ENCODE measurements at regions not wholly inside any gene's neighbourhood (a gene's known extent, or its start where the extent isn't known, plus 50 kb on each side); places are given as distances from the start of the nearest gene placed in this dataset.
"Not testable (repeated sequence)": the region's sequence is repeated elsewhere in the genome, so short reads cannot be mapped to it uniquely, and the experiment has no call there.

DNA sequence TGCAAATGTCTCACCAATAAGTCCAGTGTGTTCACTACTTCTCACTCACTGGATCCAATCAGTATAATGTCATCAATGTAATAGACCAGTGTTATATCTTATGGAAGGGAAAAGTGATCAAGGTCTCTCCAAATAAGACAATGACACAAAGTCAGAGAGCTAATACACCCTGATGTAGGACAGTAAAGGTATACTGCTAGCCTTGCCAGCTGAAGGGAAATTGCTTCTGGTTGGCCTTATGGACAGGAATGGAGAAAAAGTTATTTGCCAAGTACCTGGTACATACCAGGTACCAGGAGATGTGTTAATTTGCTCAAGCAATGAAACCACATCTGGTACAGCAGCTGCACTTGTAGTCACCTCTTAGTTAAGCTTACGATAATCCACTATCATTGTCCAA is 141.0 kb downstream of the LTN1 start:
- Histone ChIP-seq H3K36me3 (ENCODE audit: control insufficient read depth, insufficient read depth, low read length) (no peaks in the 10 kb centered on the region), H3K4me3 (replicated peaks; ENCODE audit: low read depth, low read length) (no peak overlapping the region), H3K27me3 (replicated peaks; ENCODE audit: control insufficient read depth, insufficient read depth, low read length) (no peaks in the 10 kb centered on the region)
- no peak for DNase-seq (ENCODE audit: extremely low read depth, insufficient read length)
- TF ChIP-seq, protein P1, sequence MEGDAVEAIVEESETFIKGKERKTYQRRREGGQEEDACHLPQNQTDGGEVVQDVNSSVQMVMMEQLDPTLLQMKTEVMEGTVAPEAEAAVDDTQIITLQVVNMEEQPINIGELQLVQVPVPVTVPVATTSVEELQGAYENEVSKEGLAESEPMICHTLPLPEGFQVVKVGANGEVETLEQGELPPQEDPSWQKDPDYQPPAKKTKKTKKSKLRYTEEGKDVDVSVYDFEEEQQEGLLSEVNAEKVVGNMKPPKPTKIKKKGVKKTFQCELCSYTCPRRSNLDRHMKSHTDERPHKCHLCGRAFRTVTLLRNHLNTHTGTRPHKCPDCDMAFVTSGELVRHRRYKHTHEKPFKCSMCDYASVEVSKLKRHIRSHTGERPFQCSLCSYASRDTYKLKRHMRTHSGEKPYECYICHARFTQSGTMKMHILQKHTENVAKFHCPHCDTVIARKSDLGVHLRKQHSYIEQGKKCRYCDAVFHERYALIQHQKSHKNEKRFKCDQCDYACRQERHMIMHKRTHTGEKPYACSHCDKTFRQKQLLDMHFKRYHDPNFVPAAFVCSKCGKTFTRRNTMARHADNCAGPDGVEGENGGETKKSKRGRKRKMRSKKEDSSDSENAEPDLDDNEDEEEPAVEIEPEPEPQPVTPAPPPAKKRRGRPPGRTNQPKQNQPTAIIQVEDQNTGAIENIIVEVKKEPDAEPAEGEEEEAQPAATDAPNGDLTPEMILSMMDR (IDR thresholded peaks at IDR 0.05; ENCODE audit: insufficient read depth, low read length, poor library complexity, severe bottlenecking), result no peak

DNA sequence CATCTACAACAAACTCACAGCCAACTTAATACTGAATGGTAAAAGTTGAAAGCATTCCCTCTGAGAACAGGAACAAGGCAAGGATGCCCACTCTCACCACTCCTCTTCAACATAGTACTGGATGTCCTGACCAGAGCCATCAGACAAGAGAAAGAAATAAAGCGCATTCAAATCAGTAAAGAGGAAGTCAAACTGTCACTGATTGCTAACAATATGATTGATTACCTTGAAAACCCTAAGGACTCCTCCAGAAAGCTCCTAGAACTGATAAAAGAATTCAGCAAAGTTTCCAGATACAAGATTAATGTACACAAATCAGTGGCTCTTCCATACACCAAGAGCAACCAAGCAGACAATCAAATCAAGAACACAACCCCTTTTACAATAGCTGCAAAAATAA is 153.4 kb downstream of the LTN1 start:
- not testable (repeated sequence) for H3K4me3 ChIP-seq (replicated peaks; ENCODE audit: low read depth, low read length); DNase-seq (ENCODE audit: extremely low read depth, insufficient read length); H3K27me3 ChIP-seq (replicated peaks; ENCODE audit: control insufficient read depth, insufficient read depth, low read length); H3K36me3 ChIP-seq (ENCODE audit: control insufficient read depth, insufficient read depth, low read length)

DNA sequence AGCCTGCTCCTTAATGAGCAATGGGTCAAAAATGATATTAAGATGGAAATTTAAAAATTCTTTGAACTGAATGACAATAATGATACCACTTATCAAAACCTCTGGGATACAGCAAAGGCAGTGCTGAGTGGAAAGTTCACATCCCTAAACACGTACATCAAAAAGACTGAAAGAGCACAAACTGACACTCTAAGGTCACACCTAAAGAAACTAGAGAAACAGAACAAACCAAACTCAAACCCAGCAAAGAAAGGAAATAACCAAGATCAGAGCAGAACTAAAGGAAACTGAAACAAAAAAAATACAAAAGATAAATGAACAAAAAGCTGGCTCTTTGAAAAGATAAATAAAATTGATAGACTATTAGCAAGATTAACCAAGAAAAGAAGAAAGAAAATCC is 155.3 kb downstream of the LTN1 start:
- not testable (repeated sequence) for H3K36me3 ChIP-seq (ENCODE audit: control insufficient read depth, insufficient read depth, low read length); H3K4me3 ChIP-seq (replicated peaks; ENCODE audit: low read depth, low read length); H3K27me3 ChIP-seq (replicated peaks; ENCODE audit: control insufficient read depth, insufficient read depth, low read length); DNase-seq (ENCODE audit: extremely low read depth, insufficient read length)

DNA sequence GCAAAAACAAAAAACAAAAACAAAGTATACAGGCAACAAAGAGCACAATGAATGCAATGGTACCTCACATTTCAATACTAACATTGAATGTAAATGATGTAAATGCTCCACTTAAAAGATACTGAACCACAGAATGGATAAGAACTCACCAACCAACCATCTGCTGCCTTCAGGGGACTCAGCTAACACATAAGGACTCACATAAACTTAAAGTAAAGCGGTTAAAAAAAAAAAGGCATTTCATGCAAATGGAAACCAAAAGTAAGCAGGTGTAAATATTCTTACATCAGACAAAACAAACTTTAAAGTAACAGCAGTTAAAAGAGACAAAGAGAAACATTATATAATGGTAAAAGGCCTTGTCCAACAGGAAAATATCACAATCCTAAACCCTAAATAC is 156.1 kb downstream of the LTN1 start:
- not testable (repeated sequence) for H3K27me3 ChIP-seq (replicated peaks; ENCODE audit: control insufficient read depth, insufficient read depth, low read length); DNase-seq (ENCODE audit: extremely low read depth, insufficient read length); H3K36me3 ChIP-seq (ENCODE audit: control insufficient read depth, insufficient read depth, low read length); H3K4me3 ChIP-seq (replicated peaks; ENCODE audit: low read depth, low read length)

DNA sequence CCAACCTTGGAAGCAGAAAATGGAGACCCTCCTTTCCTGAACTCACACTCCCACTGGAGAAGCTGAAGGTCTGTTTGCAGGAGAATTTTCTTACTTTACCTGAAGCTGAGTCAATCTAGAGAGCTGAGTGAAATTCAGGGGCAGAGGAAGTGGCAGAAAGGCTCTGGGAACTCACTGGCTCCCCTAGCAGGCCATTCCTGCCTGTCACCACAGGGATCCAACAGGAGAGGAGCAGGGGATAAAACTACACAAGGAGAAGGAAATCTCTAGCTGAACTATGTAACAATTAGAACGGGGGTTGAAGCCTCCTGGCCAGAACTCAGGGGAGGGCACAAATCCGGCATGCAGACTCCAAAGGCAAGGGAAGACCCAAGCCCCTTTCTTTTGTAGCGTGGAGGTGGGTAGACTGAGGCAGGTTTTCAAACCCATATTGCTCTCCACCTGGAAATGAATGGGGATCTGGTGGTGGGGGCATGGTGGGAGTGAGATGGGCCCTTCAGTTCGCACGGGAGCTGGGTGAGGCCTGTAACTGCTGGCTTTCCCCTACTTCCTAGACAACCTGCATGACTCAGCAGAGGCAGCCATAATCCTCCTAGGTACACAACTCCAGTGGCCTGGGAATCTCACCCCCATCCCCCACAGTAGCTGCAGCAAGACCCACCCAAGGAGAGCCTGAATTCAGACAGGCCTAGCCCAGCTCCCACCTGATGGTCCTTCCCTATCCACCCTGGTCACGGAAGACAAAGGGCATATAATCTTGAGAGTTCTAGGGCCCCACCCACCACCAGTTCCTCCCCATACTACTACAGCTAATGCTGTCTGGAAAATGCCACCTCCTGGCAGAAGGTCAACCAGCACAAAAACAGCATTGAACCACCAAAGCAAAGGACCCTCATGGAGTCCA is 158.1 kb downstream of the LTN1 start:
- Histone ChIP-seq H3K4me3 (replicated peaks; ENCODE audit: low read depth, low read length) (no peak overlapping the region), H3K27me3 (replicated peaks; ENCODE audit: control insufficient read depth, insufficient read depth, low read length) (no peaks in the 10 kb centered on the region), H3K36me3 (ENCODE audit: control insufficient read depth, insufficient read depth, low read length) (no peaks in the 10 kb centered on the region)
- DNase-seq (ENCODE audit: extremely low read depth, insufficient read length), result no peak
- TF ChIP-seq, protein P1 (IDR thresholded peaks at IDR 0.05; ENCODE audit: insufficient read depth, low read length, poor library complexity, severe bottlenecking), result no peak

DNA sequence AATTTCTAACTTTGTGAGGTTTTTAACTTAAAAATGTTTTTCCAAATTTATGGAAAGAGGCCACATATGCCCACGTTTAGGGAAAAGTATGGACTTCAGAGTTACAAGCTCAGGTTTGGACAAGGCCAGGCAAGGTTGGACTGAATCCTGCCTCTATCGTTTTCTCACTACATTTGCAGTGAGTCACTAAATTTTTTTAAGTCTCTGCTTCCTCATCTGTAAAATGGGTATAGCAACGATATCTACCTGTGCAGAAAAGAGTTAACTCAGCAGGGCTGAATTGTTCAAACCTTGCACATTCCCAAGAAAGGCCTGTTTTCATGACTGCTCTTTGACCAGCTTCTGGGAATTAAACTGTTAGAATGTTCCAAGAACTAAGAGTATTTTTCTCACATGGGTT is 159.1 kb downstream of the LTN1 start:
- Histone ChIP-seq H3K36me3 (ENCODE audit: control insufficient read depth, insufficient read depth, low read length) (no peaks in the 10 kb centered on the region), H3K4me3 (replicated peaks; ENCODE audit: low read depth, low read length) (no peak overlapping the region), H3K27me3 (replicated peaks; ENCODE audit: control insufficient read depth, insufficient read depth, low read length) (no peaks in the 10 kb centered on the region)
- DNase-seq (ENCODE audit: extremely low read depth, insufficient read length), result no peak
- TF ChIP-seq, protein P1 (IDR thresholded peaks at IDR 0.05; ENCODE audit: insufficient read depth, low read length, poor library complexity, severe bottlenecking), result no peak

DNA sequence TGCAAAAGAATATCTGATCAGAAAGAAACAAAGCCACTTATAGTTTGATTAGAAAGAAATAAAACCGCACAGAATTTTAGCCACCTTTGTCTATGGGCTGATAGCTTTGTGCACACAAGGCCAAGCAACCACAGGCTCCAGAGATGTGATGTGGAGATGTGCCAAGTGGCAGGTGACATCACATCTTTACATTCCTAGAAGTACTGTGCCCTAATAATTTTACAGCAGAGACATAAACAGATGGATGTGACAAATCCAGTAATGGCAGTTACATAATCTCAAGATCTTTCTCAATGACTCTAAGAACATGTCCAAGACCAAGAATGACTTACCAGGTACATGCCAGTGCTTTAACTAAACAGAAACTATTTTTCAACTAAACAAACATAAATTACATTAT is 159.5 kb downstream of the LTN1 start:
- no peaks in the 10 kb centered on the region for H3K27me3 ChIP-seq (replicated peaks; ENCODE audit: control insufficient read depth, insufficient read depth, low read length)
- no peaks in the 10 kb centered on the region for H3K36me3 ChIP-seq (ENCODE audit: control insufficient read depth, insufficient read depth, low read length)
- TF ChIP-seq, protein P1 (IDR thresholded peaks at IDR 0.05; ENCODE audit: insufficient read depth, low read length, poor library complexity, severe bottlenecking), result no peak
- no peak overlapping the region for H3K4me3 ChIP-seq (replicated peaks; ENCODE audit: low read depth, low read length)
- DNase-seq (ENCODE audit: extremely low read depth, insufficient read length), result no peak
